ENCODE measurements at regions not wholly inside any gene's neighbourhood (a gene's known extent, or its start where the extent isn't known, plus 50 kb on each side); places are given as distances from the start of the nearest gene placed in this dataset.
"Not testable (repeated sequence)": the region's sequence is repeated elsewhere in the genome, so short reads cannot be mapped to it uniquely, and the experiment has no call there.

GRCh38 chr9:110066929-110067716 lies 140.8 kb downstream of the C9orf152 start:
- no peak for DNase-seq

GRCh38 chr9:110068212-110068611 lies 139.7 kb downstream of the C9orf152 start:
- DNase-seq: no peak

GRCh38 chr9:110069326-110070248 lies 138.4 kb downstream of the C9orf152 start:
- no peak for DNase-seq

GRCh38 chr9:110072597-110073355 lies 135.2 kb downstream of the C9orf152 start:
- DNase-seq: no peak

- DNase-seq: no peak
Observed at GRCh38 chr9:110073356-110073905, 134.5 kb downstream of the C9orf152 start.

GRCh38 chr9:110076894-110077725 lies 130.8 kb downstream of the C9orf152 start:
- DNase-seq: no peak

- no peak for DNase-seq
Observed at GRCh38 chr9:110077925-110078324, 130.0 kb downstream of the C9orf152 start.

- no peak for DNase-seq
Observed at GRCh38 chr9:110078604-110079003, 129.4 kb downstream of the C9orf152 start.

GRCh38 chr9:110081395-110081794 lies 126.6 kb downstream of the C9orf152 start:
- no peak for DNase-seq

- no peak for DNase-seq
Observed at GRCh38 chr9:110083866-110084265, 124.1 kb downstream of the C9orf152 start.

GRCh38 chr9:110086537-110086936 lies 121.4 kb downstream of the C9orf152 start:
- no peak for DNase-seq

GRCh38 chr9:110087605-110088004 lies 120.4 kb downstream of the C9orf152 start:
- DNase-seq: no peak

GRCh38 chr9:110088099-110088498 lies 119.9 kb downstream of the C9orf152 start:
- DNase-seq: no peak

- DNase-seq: no peak
Observed at GRCh38 chr9:110089681-110090370, 118.1 kb downstream of the C9orf152 start.

- DNase-seq: no peak
Observed at GRCh38 chr9:110092792-110093191, 115.2 kb downstream of the C9orf152 start.

- DNase-seq: no peak
Observed at GRCh38 chr9:110093417-110093816, 114.5 kb downstream of the C9orf152 start.

GRCh38 chr9:110093871-110094270 lies 114.1 kb downstream of the C9orf152 start:
- no peak for DNase-seq

GRCh38 chr9:110095161-110095595 lies 112.8 kb downstream of the C9orf152 start:
- DNase-seq: no peak

GRCh38 chr9:110095776-110096175 lies 112.2 kb downstream of the C9orf152 start:
- DNase-seq: no peak

- not testable (repeated sequence) for DNase-seq
Observed at GRCh38 chr9:110096674-110097073, 111.3 kb downstream of the C9orf152 start.
